AML-193 (cell line): ENCODE measurements at regions not wholly inside any gene's neighbourhood (a gene's known extent, or its start where the extent isn't known, plus 50 kb on each side); places are given as distances from the start of the nearest gene placed in this dataset.
A peak's percentile ranks its signal among the peaks of the same experiment; 100 is the strongest.

ENCODE experiments used
- DNase-seq, 2 experiments: peaks; one replicate each; lab custom pipeline; 2025; lab: John Stamatoyannopoulos, UW

DNA sequence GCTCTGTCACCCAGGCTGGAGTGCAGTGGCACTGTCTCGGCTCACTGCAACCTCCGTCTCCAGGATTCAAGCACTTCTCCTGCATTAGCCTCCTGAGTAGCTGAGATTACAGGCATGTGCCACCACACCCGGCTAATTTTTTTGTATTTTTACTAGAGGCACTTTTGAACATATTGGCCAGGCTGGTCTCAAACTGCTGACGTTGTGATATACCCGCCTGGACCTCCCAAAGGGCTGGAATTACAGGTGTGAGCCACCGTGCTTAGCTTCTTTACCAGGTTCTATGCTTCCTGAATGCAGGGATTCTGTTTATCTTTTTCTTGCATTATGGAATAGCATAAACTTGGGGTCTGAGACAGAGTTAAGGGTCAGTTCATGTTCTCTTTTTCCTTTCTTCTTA, 317.9 kb upstream of the RBFOX1 start:
- no peak for DNase-seq

DNA sequence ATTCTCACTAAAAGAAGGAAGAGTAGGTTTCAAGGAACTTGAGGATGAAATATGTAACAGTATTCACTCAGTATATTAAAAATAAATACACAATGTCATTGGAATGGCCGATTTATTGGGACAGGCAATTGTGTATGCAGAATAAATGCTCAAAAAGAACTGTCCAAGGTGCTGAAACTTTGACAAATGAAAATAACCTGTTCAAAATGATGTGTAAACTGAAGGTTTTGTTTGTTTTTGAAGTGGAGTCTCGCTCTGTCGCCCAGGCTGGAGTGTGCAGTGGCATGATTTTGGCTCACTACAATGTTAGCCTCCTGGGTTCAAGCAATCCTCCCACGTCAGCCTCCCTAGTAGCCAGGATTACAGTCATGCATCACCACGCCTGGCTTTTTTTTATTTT, 318.7 kb upstream of the RBFOX1 start:
- DNase-seq = peak in 1 of 2 experiments; percentile 2

- DNase-seq = no peak
Measured at GRCh38 chr16:7004266-7004665, 328.4 kb upstream of the RBFOX1 start.

- no peak for DNase-seq
Measured at GRCh38 chr16:6993544-6993943, 339.1 kb upstream of the RBFOX1 start.

DNA sequence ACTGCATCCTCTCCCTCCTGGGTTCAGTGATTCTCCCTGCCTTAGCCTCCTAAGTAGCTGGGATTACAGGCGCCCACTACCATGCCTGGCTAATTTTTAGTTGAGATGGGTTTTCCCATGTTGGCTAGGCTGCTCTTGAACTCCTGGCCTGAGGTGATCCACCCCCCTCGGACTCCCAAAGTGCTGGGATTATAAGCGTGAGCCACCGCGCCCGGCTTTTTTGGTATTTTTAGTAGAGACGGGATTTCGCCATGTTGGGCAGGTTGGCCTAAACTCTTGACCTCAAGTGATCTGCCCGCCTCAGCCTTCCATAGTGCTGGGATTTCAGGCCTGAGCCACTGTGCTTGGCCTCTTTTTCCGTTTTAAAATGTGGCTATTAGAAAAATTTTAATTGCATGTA, 343.8 kb upstream of the RBFOX1 start:
- DNase-seq = no peak

DNA sequence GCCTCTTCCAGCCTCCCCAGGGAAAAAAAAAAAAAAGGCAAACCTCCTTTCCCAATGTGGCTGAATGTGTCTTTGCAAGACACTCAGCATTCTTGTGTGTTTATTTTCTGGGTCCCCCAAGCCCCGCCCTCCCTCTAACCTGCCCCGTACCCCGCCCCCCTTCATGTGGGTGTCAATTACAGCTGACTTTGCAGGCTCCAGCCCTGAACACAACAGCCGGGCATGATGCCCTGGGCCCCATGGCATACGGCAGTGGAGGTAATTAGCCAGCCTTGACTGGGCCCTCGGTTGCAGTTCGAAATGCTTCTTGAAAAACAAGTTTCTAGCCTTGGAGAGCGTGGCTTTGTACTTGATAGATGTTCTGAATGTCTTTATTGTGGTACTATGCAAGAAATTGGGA, 354.7 kb upstream of the RBFOX1 start:
- no peak for DNase-seq

DNA sequence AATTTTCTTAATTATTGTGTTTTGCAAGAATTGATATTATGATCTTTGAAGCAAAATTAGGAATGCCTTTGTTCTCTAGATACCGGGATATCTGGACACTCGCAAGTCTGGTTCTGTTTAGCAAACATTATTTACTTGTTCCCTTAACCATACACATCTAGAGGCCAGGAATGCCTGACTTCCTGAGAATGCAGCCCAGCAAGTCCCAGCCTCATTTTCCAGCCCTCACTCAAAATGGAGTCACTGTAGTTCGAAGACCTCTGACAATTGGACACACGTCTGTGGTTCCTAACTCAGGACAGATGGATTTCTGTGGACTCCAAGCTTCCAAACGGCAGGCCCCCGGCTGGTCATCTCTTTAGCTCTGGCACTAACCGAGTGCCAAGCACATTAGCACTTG, 355.4 kb upstream of the RBFOX1 start:
- DNase-seq = no peak

- DNase-seq = no peak
Measured at GRCh38 chr16:6976716-6977115, 355.9 kb upstream of the RBFOX1 start.

DNA sequence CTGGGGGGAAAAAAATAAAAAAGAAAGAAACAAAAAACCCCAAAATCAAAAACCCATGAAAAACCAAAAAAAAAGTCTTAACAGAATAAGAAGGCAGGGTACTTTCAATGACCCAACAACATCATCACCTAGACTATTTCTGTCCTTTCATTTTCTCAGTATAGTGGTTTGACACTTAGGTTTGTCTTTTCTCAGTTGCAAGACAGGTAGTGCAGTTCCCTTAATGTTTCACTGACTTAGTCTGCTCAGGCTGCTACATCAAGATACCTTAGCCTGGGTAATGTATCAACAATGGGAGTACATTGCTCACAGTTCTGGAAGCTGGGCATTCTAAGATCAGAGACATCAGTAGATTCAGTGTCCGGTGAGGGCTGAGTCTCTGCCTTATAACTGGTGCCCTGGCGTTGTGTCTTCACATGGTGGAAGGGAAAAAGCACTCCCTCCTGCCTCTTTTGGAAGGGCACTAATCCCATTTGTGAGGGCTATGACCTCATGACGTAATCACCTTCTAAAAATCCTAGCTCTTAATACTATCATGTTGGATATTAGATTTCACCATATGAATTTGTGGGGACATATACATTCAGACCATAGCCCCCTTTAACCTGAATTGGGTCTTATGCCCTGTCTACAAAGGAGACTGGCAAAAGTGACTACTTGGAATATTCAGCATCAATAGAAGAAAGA, 362.3 kb upstream of the RBFOX1 start:
- no peak for DNase-seq

GRCh38 chr16:6969594-6969993, 363.1 kb upstream of the RBFOX1 start:
- DNase-seq = no peak

DNA sequence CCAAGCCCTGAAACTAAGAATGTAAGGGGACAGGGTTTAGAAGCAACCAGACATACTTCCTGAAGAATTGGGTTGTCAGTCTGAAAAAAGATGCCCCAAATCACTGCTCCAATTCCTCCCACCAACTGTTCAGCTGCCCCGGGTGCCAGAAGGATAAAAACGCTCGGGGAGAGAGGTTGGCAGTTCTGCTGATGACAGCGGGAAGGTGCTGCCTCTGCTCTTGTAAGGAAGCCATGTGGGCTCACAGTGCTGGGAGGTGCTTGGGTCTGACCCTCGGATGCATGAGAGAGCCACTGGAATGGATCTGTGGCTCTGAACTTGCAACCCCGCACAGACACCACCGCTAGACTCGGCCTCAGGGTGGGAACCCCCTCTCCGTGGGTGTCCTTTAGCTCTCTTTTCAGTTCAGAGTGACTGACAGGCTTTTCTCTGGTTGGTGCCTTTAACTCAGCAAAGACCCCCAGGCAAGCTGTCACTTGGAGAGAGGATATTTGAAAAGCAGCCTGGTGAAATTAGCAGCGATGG, 364.8 kb upstream of the RBFOX1 start:
- DNase-seq = no peak

DNA sequence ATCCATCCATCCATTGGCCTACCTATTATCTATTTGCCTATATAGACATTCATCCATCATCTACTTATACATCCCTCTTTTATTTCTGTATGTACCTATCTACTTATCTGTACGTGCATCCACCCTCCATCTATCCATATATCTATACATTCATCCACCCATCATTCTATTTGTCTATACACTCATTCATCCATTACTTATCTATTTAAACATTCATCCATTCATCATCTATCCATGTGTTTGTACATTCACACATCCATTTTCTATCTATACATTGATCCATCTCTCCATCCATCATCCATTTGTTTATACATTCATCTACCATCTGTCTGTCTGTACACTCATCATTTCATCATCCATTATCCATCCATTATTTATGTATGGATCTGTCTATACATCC, 365.7 kb upstream of the RBFOX1 start:
- DNase-seq = no peak

GRCh38 chr16:6964679-6965078, 368.0 kb upstream of the RBFOX1 start:
- DNase-seq = no peak

DNA sequence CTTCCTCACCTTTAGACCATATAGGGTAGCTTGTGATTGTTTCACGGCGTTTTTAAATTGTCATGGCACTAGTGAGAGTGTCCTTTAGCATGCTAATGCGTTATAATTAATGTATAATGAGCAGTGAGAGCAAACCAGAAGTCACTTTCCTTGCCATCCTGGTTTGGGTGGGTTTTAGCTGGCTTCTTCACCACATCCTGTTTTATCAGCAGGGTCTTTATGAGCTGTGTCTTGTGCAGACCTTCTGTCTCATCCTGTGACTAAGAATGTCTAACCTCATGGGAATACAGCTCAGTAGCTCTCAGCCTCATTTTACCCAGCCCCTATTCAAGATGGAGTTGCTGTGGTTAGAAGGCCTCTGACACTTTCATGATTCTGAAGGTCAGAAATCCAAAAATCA, 370.9 kb upstream of the RBFOX1 start:
- no peak for DNase-seq

GRCh38 chr16:6958184-6958583, 374.5 kb upstream of the RBFOX1 start:
- no peak for DNase-seq

DNA sequence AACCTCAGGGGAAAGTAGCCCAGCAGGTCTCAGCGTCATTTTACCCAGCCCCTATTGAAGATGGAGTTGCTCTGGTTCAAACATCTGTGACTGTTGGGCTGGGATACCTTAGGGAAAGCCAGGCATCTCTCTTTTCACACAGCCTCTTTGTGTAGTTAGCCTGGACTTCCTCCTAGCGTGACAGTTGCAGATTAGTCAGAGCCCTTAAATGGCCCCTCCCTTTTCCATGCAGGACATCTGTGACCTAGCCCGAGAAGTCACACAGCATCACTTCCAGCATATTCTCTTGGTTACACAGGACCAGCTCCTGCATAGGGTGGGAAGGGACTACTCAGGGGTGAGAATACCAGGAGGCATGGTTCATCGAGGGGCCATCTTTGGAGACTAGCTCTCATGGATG, 375.0 kb upstream of the RBFOX1 start:
- no peak for DNase-seq

- DNase-seq = no peak
Measured at GRCh38 chr16:6956511-6956910, 376.1 kb upstream of the RBFOX1 start.

- DNase-seq = no peak
Measured at GRCh38 chr16:6955303-6955702, 377.3 kb upstream of the RBFOX1 start.

- DNase-seq = no peak
Measured at GRCh38 chr16:6949240-6949639, 383.4 kb upstream of the RBFOX1 start.

- no peak for DNase-seq
Measured at GRCh38 chr16:6947291-6947690, 385.4 kb upstream of the RBFOX1 start.

DNA sequence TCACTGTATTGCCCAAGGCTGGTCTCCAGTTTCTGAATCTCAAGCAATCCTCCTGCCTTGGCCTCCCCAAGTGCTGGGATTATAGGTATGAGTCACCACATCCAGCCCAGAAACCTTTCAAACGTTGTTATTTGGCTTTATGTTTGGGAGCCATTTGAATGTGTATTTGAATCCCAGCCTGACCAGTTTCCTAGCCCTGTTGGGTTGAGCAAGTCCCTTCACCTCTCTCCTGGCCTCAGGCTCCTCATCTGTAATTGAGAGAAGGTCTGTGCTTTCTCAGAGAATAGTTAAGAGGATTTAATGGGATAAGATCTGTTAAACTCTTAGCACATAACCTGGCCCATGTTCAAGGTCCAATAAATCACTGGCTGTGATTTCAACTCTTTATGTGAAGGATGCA, 385.8 kb upstream of the RBFOX1 start:
- DNase-seq = no peak

DNA sequence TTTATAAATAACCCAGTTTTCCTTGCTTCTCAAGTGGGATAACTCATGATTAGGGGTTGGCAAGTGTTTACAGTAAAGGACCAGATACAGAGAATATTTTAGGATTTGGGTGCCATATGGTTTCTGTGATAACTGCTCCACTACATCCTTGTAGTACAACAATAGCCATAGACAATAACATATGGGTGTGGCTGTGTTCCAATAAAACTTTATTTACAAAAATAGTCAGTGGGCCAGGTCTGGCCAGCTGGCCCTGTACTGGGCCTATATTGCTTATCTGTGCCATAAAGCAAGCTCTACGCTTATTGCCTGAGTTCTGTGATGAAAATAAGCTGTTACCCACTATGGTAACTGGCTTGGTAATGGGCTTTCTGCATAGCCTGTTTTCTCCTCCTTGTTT, 386.5 kb upstream of the RBFOX1 start:
- DNase-seq = no peak

DNA sequence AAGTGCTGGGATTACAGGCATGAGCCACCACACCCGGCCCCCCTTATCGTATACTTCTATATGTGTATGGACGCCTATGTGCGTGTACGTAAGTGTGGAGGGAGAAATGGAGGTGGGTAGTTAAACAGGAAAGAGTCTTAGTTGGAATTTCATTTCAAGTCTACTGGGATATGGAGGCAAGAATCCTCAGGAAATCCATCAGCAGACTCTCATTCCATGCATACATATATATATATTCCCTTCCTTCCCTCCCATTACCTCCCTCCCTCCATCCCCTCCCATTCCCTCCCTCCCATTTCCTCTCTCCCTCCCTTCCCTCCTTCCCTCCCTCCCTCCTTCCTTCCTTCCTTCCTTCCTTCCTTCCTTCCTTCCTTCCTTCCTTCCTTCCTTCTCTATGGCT, 391.7 kb upstream of the RBFOX1 start:
- no peak for DNase-seq

- DNase-seq = no peak
Measured at GRCh38 chr16:6937641-6938040, 395.0 kb upstream of the RBFOX1 start.
